Upper lobe of right lung (tissue), 1 donor: ENCODE measurements at regions not wholly inside any gene's neighbourhood (a gene's known extent, or its start where the extent isn't known, plus 50 kb on each side); places are given as distances from the start of the nearest gene placed in this dataset.

Experiments used
- ATAC-seq: fragments of 200-7000 bp; cut with Tn5 transposase; one replicate; pipeline ENCODE4 v1.9.1; 2020; ENCODE audit warnings: mild to moderate bottlenecking, moderate library complexity
- DNase-seq: peaks from one replicate; pipeline ENCODE4 v3.0.0-alpha.2; 2020
- H3K27ac ChIP-seq: fragments of 200-600 bp; one replicate; pipeline ENCODE4 v1.8.0; 2022
- H3K27me3 ChIP-seq: fragments of 200-600 bp; one replicate; pipeline ENCODE4 v1.8.0; 2022; ENCODE audit warnings: mild to moderate bottlenecking
- H3K36me3 ChIP-seq: fragments of 200-600 bp; one replicate; pipeline ENCODE4 v1.8.0; 2022
- H3K4me1 ChIP-seq: fragments of 200-600 bp; one replicate; pipeline ENCODE4 v1.8.0; 2022
- H3K4me3 ChIP-seq: fragments of 200-600 bp; one replicate; pipeline ENCODE4 v1.8.0; 2022; ENCODE audit warnings: mild to moderate bottlenecking
- H3K9me3 ChIP-seq: fragments of 200-600 bp; one replicate; pipeline ENCODE4 v1.8.0; 2022
- intact Hi-C: fragments of 100-400 bp; cut with DNase I; formaldehyde crosslinking; loops from one replicate; pipeline ENCODE4 v1.11.0; 2022
- TF ChIP-seq, protein P1 (sequence below): fragments of 200-600 bp; IDR thresholded peaks from one replicate; pipeline ENCODE4 v1.8.0; 2022; ENCODE audit warnings: antibody characterized with exemption
- donor health status: DM: no; HTN: yes; CAD: no; lungs with severe emphysema.

DNA sequence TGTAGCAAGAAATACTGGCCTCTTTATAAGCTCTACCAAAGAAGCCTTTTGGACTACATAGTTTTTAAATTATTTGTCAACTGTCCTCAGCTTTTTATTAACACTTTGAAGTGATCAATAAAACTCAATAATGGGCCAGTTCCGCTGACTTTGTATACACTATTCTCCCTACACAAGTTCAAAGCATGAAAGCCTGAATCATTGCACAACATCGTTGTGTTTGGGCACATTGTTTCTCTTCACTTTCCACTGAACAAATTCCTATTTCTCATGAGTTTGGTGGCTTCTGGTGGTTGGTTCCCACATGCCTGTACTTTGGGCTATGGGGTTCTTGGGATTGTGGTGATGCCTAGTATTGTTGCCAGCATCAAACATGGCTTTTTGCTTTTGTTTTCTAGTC is 561.8 kb upstream of the LRRN3 start:
- DNase-seq (no peak), ATAC-seq (no peak)
- intact Hi-C loops = no loop called here
- no peaks in the 10 kb centered on the region for H3K9me3 ChIP-seq
- H3K27ac ChIP-seq = no peak overlapping the region
- H3K27me3 ChIP-seq = no peaks in the 10 kb centered on the region
- TF ChIP-seq, protein P1, sequence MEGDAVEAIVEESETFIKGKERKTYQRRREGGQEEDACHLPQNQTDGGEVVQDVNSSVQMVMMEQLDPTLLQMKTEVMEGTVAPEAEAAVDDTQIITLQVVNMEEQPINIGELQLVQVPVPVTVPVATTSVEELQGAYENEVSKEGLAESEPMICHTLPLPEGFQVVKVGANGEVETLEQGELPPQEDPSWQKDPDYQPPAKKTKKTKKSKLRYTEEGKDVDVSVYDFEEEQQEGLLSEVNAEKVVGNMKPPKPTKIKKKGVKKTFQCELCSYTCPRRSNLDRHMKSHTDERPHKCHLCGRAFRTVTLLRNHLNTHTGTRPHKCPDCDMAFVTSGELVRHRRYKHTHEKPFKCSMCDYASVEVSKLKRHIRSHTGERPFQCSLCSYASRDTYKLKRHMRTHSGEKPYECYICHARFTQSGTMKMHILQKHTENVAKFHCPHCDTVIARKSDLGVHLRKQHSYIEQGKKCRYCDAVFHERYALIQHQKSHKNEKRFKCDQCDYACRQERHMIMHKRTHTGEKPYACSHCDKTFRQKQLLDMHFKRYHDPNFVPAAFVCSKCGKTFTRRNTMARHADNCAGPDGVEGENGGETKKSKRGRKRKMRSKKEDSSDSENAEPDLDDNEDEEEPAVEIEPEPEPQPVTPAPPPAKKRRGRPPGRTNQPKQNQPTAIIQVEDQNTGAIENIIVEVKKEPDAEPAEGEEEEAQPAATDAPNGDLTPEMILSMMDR = no peak
- no peak overlapping the region for H3K4me3 ChIP-seq
- H3K4me1 ChIP-seq = no peaks in the 10 kb centered on the region
- H3K36me3 ChIP-seq = no peaks in the 10 kb centered on the region

DNA sequence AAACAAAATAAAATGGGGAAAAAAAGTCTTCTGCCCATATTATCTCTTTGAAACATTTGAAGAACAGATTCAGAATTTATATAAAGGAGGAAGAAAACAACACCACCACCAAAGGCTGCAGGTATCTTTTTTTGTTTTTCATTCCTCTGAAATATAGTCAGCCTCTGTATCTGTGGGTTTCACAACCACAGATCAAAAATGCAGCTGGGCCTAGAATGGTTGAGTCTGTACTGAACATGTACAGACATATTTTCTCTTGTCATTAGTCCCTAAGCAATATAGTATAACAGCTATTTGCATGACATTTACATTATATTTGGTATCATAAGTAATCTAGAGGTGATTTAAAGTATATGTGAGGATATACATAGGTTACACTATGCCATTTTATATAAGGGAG is 559.7 kb upstream of the LRRN3 start:
- no peak overlapping the region for H3K27ac ChIP-seq
- no peaks in the 10 kb centered on the region for H3K4me1 ChIP-seq
- H3K36me3 ChIP-seq = no peaks in the 10 kb centered on the region
- DNase-seq = no peak
- intact Hi-C loops = no loop called here
- H3K9me3 ChIP-seq = no peaks in the 10 kb centered on the region
- no peak for ATAC-seq
- TF ChIP-seq, protein P1 = no peak
- H3K4me3 ChIP-seq = no peak overlapping the region
- H3K27me3 ChIP-seq = no peaks in the 10 kb centered on the region

DNA sequence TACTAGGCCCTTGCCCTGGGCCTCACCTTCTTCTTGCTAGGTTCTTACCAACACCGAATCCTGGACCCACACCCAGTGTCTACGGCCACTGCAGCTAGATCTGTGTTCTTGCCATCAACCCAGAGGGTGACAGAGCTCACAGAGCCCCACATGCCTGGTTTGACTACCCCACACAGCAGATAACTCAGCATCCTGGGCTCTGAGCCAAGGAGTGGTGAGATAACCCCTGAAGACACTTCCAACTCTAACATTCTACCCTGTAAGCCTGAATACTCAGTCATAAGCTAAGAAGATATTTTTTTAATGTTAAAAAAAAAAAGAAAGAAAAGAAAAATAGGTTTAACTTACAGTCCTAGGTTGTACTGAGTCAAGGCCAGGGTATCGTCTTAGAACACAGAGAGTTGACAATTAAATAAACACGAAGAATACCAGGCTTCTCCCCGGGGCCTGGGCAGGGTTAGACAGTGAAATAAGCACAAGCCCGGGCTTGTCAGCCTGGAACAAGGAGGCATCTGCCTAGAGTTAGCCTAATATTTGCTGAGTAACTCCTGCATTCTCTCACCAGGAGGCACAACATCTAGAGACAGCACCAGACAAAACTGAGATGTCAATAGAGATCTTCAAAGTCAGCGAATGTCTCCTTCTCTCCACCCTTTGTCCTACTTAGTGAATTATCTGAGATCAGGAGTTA is 556.5 kb upstream of the LRRN3 start:
- Histone ChIP-seq H3K9me3 (no peaks in the 10 kb centered on the region), H3K27ac (no peak overlapping the region), H3K4me3 (no peak overlapping the region), H3K36me3 (no peaks in the 10 kb centered on the region), H3K27me3 (no peaks in the 10 kb centered on the region), H3K4me1 (no peaks in the 10 kb centered on the region)
- intact Hi-C loops = no loop called here
- ATAC-seq = no peak
- TF ChIP-seq, protein P1 = no peak
- DNase-seq = no peak

DNA sequence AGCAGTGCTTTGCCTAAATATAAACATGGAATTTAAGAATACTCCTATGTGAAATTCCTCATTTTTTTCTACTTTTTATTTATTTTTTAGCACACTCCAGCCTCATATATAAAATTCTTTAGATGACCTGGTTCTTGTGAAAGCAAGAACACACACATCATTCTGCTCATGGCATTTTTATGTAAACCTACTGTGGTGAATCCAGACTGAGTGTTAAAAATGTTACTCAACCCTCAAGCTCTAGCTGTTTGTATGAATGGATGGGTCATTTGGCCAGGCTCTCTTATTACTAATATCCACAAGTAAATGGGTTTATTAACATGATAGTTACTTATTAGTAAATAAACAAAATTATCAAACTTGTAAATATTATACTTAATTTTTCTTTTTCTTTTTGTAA is 551.7 kb upstream of the LRRN3 start:
- H3K9me3 ChIP-seq = no peaks in the 10 kb centered on the region
- H3K4me1 ChIP-seq = no peaks in the 10 kb centered on the region
- H3K36me3 ChIP-seq = no peaks in the 10 kb centered on the region
- H3K4me3 ChIP-seq = no peak overlapping the region
- ATAC-seq = no peak
- H3K27me3 ChIP-seq = no peaks in the 10 kb centered on the region
- intact Hi-C loops = no loop called here
- TF ChIP-seq, protein P1 = no peak
- no peak for DNase-seq
- no peak overlapping the region for H3K27ac ChIP-seq

DNA sequence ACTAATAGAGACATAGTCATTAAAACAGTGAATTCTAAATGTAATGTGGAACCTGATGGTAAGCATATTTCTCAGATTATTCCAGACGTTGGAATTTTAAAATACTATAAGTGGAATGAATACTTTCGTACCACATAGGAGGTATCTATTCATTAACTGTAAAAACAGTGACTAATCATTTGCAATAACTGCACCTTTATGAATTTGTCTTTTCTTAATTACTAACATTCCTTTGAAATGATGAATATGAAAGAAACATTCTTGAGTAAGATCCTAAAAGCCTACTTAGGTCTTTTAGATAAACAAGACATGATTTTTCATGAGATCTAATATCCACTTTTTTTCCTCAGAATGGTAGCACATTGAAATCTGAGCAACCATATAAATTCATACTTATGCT is 549.0 kb upstream of the LRRN3 start:
- Histone ChIP-seq H3K27ac (no peak overlapping the region), H3K4me3 (no peak overlapping the region), H3K36me3 (no peaks in the 10 kb centered on the region), H3K4me1 (no peaks in the 10 kb centered on the region), H3K9me3 (no peaks in the 10 kb centered on the region), H3K27me3 (no peaks in the 10 kb centered on the region)
- ATAC-seq = no peak
- TF ChIP-seq, protein P1 = no peak
- intact Hi-C loops = no loop called here
- DNase-seq = no peak

DNA sequence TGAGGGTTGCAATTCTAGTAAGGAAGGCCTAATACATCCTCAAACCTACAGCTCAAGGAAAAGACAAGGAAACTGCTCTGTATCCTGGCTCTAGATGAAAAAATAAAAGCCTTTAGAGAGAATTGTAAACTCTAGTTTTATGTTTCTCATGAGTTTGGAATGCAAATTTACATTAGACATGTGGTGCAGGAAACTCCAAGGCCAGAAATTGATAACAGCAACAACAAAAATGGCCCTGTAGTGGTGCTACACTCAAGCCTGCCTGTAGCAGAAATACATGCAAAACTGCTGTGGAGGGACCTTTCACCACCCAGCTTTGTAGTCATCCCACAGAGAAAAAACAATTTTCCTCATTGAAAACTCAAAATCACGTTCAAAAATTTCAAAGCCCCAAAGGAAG is 546.7 kb upstream of the LRRN3 start:
- DNase-seq = no peak
- intact Hi-C loops = no loop called here

More for the DNA sequence above, 546.7 kb upstream of the LRRN3 start:
- Histone ChIP-seq H3K4me1 (no peaks in the 10 kb centered on the region), H3K27ac (no peak overlapping the region), H3K36me3 (no peaks in the 10 kb centered on the region), H3K9me3 (no peaks in the 10 kb centered on the region), H3K27me3 (no peaks in the 10 kb centered on the region), H3K4me3 (no peak overlapping the region)
- no peak for ATAC-seq
- TF ChIP-seq, protein P1 = no peak
